HCT116 (cell line): ENCODE measurements at regions not wholly inside any gene's neighbourhood (a gene's known extent, or its start where the extent isn't known, plus 50 kb on each side); places are given as distances from the start of the nearest gene placed in this dataset.

Source experiments
- CEBPB ChIP-seq: IDR thresholded peaks from 2 replicates; pipeline ENCODE4 v1.6.1; 2012; ENCODE audit warnings: low read depth
- JUND ChIP-seq: IDR thresholded peaks from 2 replicates; pipeline ENCODE4 v1.6.1; 2012
- POLR2A ChIP-seq: IDR thresholded peaks from 2 replicates; pipeline ENCODE4 v1.7.0; 2011; ENCODE audit warnings: borderline replicate concordance; ENCODE audit not compliant: insufficient read depth, insufficient read length; ENCODE audit errors: extremely low read depth
- REST ChIP-seq: IDR thresholded peaks from 2 replicates; pipeline ENCODE4 v1.6.1; 2012; ENCODE audit warnings: low read depth
- SP1 ChIP-seq: IDR thresholded peaks from 2 replicates; pipeline ENCODE4 v1.6.1; 2012; ENCODE audit warnings: low read depth
- TF ChIP-seq, protein P1 (sequence below), 3 experiments: fragments of 200-600 bp in 1 of 3; sonication (generic) in 1 of 3; IDR thresholded peaks in 2 of 3; conservative IDR thresholded peaks in 1 of 3; 2 replicates each; pipeline ENCODE4 v1.5.1; 2012 to 2017; ENCODE audit warnings: low read depth in 2 of 3, low read length in 2 of 3, antibody characterized with exemption in 1 of 3, borderline replicate concordance in 1 of 3, control low read depth in 1 of 3, mild to moderate bottlenecking in 1 of 3, mixed read lengths in 1 of 3, mixed run types in 1 of 3, moderate library complexity in 1 of 3; ENCODE audit not compliant: insufficient read depth in 1 of 3

- TF ChIP-seq POLR2A (no peak), JUND (no peak), SP1 (no peak), REST (no peak), CEBPB (no peak)
- TF ChIP-seq, protein P1, sequence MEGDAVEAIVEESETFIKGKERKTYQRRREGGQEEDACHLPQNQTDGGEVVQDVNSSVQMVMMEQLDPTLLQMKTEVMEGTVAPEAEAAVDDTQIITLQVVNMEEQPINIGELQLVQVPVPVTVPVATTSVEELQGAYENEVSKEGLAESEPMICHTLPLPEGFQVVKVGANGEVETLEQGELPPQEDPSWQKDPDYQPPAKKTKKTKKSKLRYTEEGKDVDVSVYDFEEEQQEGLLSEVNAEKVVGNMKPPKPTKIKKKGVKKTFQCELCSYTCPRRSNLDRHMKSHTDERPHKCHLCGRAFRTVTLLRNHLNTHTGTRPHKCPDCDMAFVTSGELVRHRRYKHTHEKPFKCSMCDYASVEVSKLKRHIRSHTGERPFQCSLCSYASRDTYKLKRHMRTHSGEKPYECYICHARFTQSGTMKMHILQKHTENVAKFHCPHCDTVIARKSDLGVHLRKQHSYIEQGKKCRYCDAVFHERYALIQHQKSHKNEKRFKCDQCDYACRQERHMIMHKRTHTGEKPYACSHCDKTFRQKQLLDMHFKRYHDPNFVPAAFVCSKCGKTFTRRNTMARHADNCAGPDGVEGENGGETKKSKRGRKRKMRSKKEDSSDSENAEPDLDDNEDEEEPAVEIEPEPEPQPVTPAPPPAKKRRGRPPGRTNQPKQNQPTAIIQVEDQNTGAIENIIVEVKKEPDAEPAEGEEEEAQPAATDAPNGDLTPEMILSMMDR (IDR thresholded peaks at IDR 0.05 in 2 of 3, conservative IDR thresholded peaks at IDR 0.05 in 1 of 3; ENCODE audit: borderline replicate concordance in 1 of 3, insufficient read depth in 1 of 3, low read depth in 2 of 3, low read length in 2 of 3) = no peak
Measured at GRCh38 chr11:42025121-42025803, 565.8 kb upstream of the LRRC4C start.
